GM12878 (cell line): ENCODE measurements at regions not wholly inside any gene's neighbourhood (a gene's known extent, or its start where the extent isn't known, plus 50 kb on each side); places are given as distances from the start of the nearest gene placed in this dataset.

Source experiments
- ATAC-seq: fragments of 200-7000 bp; cut with Tn5 transposase; 3 replicates; pipeline ENCODE4 v1.9.1; 2020; ENCODE audit warnings: mild to moderate bottlenecking, moderate library complexity
- BruUV-seq: library from RNA; stranded (reverse); fragments of 400-500 nt; replicated peaks from 2 replicates; lab custom pipeline; 2021; lab: Mats Ljungman, UMichigan
- CTCF ChIA-PET: fragments of 300-600 bp; sonication (Branson Sonifier 250); formaldehyde crosslinking; extraction: SDS; loops from one replicate; lab custom pipeline; 2021; ENCODE audit warnings: inconsistent platforms; lab: Yijun Ruan, JAX
- POLR2A ChIA-PET: fragments of 350-600 bp; formaldehyde crosslinking; extraction: SDS; loops from one replicate; lab custom pipeline; 2021; ENCODE audit warnings: inconsistent platforms; lab: Charles Lee
- RAD21 ChIA-PET: fragments of 300-600 bp; sonication (Branson Sonifier 250); formaldehyde crosslinking; loops from one replicate; lab custom pipeline; 2023; ENCODE audit warnings: antibody characterized with exemption; ENCODE audit not compliant: unreplicated experiment; lab: Charles Lee
- SMC1A ChIA-PET: fragments of 300-600 bp; sonication (Branson Sonifier 250); formaldehyde crosslinking; loops from one replicate; lab custom pipeline; 2023; ENCODE audit not compliant: unreplicated experiment, uncharacterized antibody; lab: Charles Lee
- DNase-seq: peaks from one replicate; pipeline ENCODE4 v3.0.0-alpha.2; 2011; ENCODE audit warnings: low read depth, low spot score
- FAIRE-seq: peaks from 3 replicates; lab custom pipeline; 2011; peaks lifted over from hg19 to GRCh38; lab: Jason Lieb, UNC
- H2AFZ ChIP-seq: 2 replicates; pipeline ENCODE4 v1.6.0; 2011; ENCODE audit warnings: low read depth, low read length, control low read depth; ENCODE audit not compliant: control insufficient read depth
- H3K27ac ChIP-seq: 2 replicates; pipeline ENCODE4 v1.5.1; 2011; ENCODE audit warnings: control low read depth; ENCODE audit not compliant: control insufficient read depth, insufficient read depth
- H3K27me3 ChIP-seq, 2 experiments: replicated peaks in 1 of 2; 2 replicates each; pipeline versions ENCODE4 v1.6.0 to v1.6.1; 2011; ENCODE audit warnings: low read length in 1 of 2; ENCODE audit not compliant: control insufficient read depth in 2 of 2, insufficient read depth in 2 of 2
- H3K36me3 ChIP-seq, 2 experiments: 2 replicates each; pipeline ENCODE4 v1.5.1; 2011; ENCODE audit warnings: low read length in 1 of 2; ENCODE audit not compliant: control insufficient read depth in 2 of 2, insufficient read depth in 2 of 2
- H3K4me1 ChIP-seq: 2 replicates; pipeline ENCODE4 v1.6.1; 2011; ENCODE audit warnings: mild to moderate bottlenecking, low read length, moderate library complexity, mixed read lengths; ENCODE audit not compliant: control insufficient read depth, insufficient read depth
- H3K4me2 ChIP-seq: 2 replicates; pipeline ENCODE4 v1.6.0; 2011; ENCODE audit warnings: control low read depth; ENCODE audit not compliant: control insufficient read depth, insufficient read depth
- H3K4me3 ChIP-seq: fragments of 200-600 bp; sonication (generic); 2 replicates; pipeline ENCODE4 v1.5.1; 2016
- H3K79me2 ChIP-seq: 2 replicates; pipeline ENCODE4 v1.6.0; 2011; ENCODE audit warnings: low read length; ENCODE audit not compliant: control insufficient read depth, insufficient read depth
- H3K9ac ChIP-seq: 2 replicates; pipeline ENCODE4 v1.8.0; 2011; ENCODE audit warnings: low read length, control low read depth, mixed read lengths; ENCODE audit not compliant: control insufficient read depth, insufficient read depth
- H3K9me3 ChIP-seq: replicated peaks from 3 replicates; pipeline ENCODE4 v1.5.1; 2011; ENCODE audit warnings: mild to moderate bottlenecking, low read length; ENCODE audit not compliant: control insufficient read depth, insufficient read depth
- H4K20me1 ChIP-seq: 2 replicates; pipeline ENCODE4 v1.6.0; 2011; ENCODE audit not compliant: control insufficient read depth, insufficient read depth
- ATF7 ChIP-seq: fragments of 450-650 bp; IDR thresholded peaks from 2 replicates; pipeline ENCODE4 v1.6.1; 2016; ENCODE audit warnings: low read depth, mild to moderate bottlenecking
- BRCA1 ChIP-seq: IDR thresholded peaks from 2 replicates; pipeline ENCODE4 v1.6.1; 2011; ENCODE audit warnings: low read depth, low read length, improper control_type of control experiment
- CBX3 ChIP-seq: fragments of 200-600 bp; sonication (generic); IDR thresholded peaks from 2 replicates; pipeline ENCODE4 v1.6.1; 2016; ENCODE audit warnings: low read depth, borderline replicate concordance
- CHD1 ChIP-seq: IDR thresholded peaks from 2 replicates; pipeline ENCODE4 v1.6.1; 2012; ENCODE audit warnings: low read depth, low read length, improper control_type of control experiment
- EED ChIP-seq: sonication (generic); IDR thresholded peaks from 2 replicates; pipeline ENCODE4 v1.6.1; 2016; ENCODE audit warnings: antibody characterized with exemption, low read depth
- EZH2 ChIP-seq: IDR thresholded peaks from 2 replicates; pipeline ENCODE4 v1.6.1; 2012; ENCODE audit warnings: low read depth, mild to moderate bottlenecking, control low read depth, inconsistent platforms, low read length, borderline replicate concordance; ENCODE audit not compliant: control insufficient read depth
- HDGF ChIP-seq: fragments of 450-650 bp; IDR thresholded peaks from 2 replicates; pipeline ENCODE4 v1.6.1; 2016; ENCODE audit warnings: antibody characterized with exemption
- HSF1 ChIP-seq: fragments of 150-350 bp; IDR thresholded peaks from 2 replicates; pipeline ENCODE4 v1.6.1; 2014; ENCODE audit warnings: mild to moderate bottlenecking, low read depth, low read length
- IRF4 ChIP-seq: IDR thresholded peaks from 2 replicates; pipeline ENCODE4 v1.6.1; 2011; ENCODE audit warnings: low read depth, low read length
- JUND ChIP-seq: IDR thresholded peaks from 2 replicates; pipeline ENCODE4 v1.6.1; 2012; ENCODE audit warnings: low read depth, mild to moderate bottlenecking, low read length, improper control_type of control experiment, moderate library complexity
- LARP7 ChIP-seq: fragments of 450-650 bp; IDR thresholded peaks from 2 replicates; pipeline ENCODE4 v1.6.1; 2017; ENCODE audit warnings: mild to moderate bottlenecking
- NR2F1 ChIP-seq: fragments of 450-650 bp; conservative IDR thresholded peaks from 2 replicates; pipeline ENCODE4 v1.6.1; 2017; ENCODE audit warnings: mild to moderate bottlenecking
- PAX5 ChIP-seq: IDR thresholded peaks from 2 replicates; pipeline ENCODE4 v1.6.1; 2011; ENCODE audit warnings: low read depth, low read length, borderline replicate concordance
- PAX8 ChIP-seq: fragments of 450-650 bp; IDR thresholded peaks from 2 replicates; pipeline ENCODE4 v1.6.1; 2017; ENCODE audit warnings: mild to moderate bottlenecking, moderate library complexity
- PBX3 ChIP-seq: IDR thresholded peaks from 2 replicates; pipeline ENCODE4 v1.6.1; 2011; ENCODE audit warnings: mild to moderate bottlenecking, low read depth, low read length, moderate library complexity; ENCODE audit not compliant: insufficient replicate concordance
- RCOR1 ChIP-seq: conservative IDR thresholded peaks from 2 replicates; pipeline ENCODE4 v1.6.1; 2012; ENCODE audit warnings: low read depth, low read length, improper control_type of control experiment
- SMAD5 ChIP-seq: IDR thresholded peaks from 2 replicates; pipeline ENCODE4 v1.6.1; 2016; ENCODE audit warnings: antibody characterized with exemption, low read depth
- SPI1 ChIP-seq: IDR thresholded peaks from 2 replicates; pipeline ENCODE4 v1.6.1; 2011; ENCODE audit warnings: low read depth, mild to moderate bottlenecking, low read length, moderate library complexity, borderline replicate concordance; ENCODE audit not compliant: insufficient read depth
- SUPT20H ChIP-seq: IDR thresholded peaks from 2 replicates; pipeline ENCODE4 v1.6.1; 2011; ENCODE audit warnings: low read depth, mild to moderate bottlenecking, low read length, moderate library complexity, borderline replicate concordance; ENCODE audit not compliant: control insufficient read depth
- TCF3 ChIP-seq: IDR thresholded peaks from 2 replicates; pipeline ENCODE4 v1.6.1; 2012; ENCODE audit warnings: low read depth, mild to moderate bottlenecking, low read length, borderline replicate concordance; ENCODE audit not compliant: insufficient read depth
- TCF7 ChIP-seq: IDR thresholded peaks from 2 replicates; pipeline ENCODE4 v1.6.1; 2014; ENCODE audit warnings: antibody characterized with exemption, borderline replicate concordance
- WRNIP1 ChIP-seq: IDR thresholded peaks from 2 replicates; pipeline ENCODE4 v1.6.1; 2011; ENCODE audit warnings: low read depth, low read length, improper control_type of control experiment, borderline replicate concordance
- ZNF622 ChIP-seq: fragments of 450-650 bp; IDR thresholded peaks from 2 replicates; pipeline ENCODE4 v1.6.1; 2017; ENCODE audit warnings: mild to moderate bottlenecking, inconsistent platforms
- WGBS: methylation state at CpG from one replicate; pipeline ENCODE4 v1.1.6; 2016; ENCODE audit warnings: low lambda C conversion rate; ENCODE audit not compliant: insufficient replicate concordance, insufficient coverage; ENCODE audit errors: missing lambda C conversion rate; 5-methylcytosine and 5-hydroxymethylcytosine counted together
- in situ Hi-C: fragments of 300-500 bp; cut with MboI; formaldehyde crosslinking; loops from 9 replicates; pipeline ENCODE4 v1.14.3; 2018; ENCODE audit warnings: mixed read lengths
- intact Hi-C: fragments of 100-400 bp; cut with micrococcal nuclease; formaldehyde crosslinking; loops from one replicate; pipeline ENCODE4 v1.14.2; 2022; ENCODE audit not compliant: unreplicated experiment

GRCh38 chr2:12270876-12271588 lies 445.7 kb upstream of the TRIB2 start:
- POLR2A ChIA-PET = interaction anchor here (1.0 kb wide), 1 partner anchor 226 kb away, joined by 3 read pairs; no protein-coding TSS in a partner anchor
- no peak for TF ChIP-seq TCF3
- no peak for TF ChIP-seq BRCA1
- TF ChIP-seq HSF1 = no peak
- no peak for TF ChIP-seq CHD1
- TF ChIP-seq PAX8 = no peak
- no peak for TF ChIP-seq JUND
- no peak for TF ChIP-seq ATF7
- no peak for TF ChIP-seq SUPT20H
- TF ChIP-seq PBX3 = no peak
- no peak for TF ChIP-seq NR2F1
- no peak for TF ChIP-seq TCF7
- TF ChIP-seq CBX3 = no peak
- TF ChIP-seq WRNIP1 = no peak
- TF ChIP-seq IRF4 = peak; percentile 83
- peak; percentile 16; the same call in 1 of the 2 replicates for TF ChIP-seq SPI1
- no peak for TF ChIP-seq HDGF
- TF ChIP-seq ZNF622 = no peak
- TF ChIP-seq LARP7 = no peak
- TF ChIP-seq SMAD5 = no peak
- TF ChIP-seq PAX5 = peak; percentile 56; the same call in 1 of the 2 replicates
- TF ChIP-seq EED = no peak
- TF ChIP-seq EZH2 = no peak
- no peak for TF ChIP-seq RCOR1

More at GRCh38 chr2:12270876-12271588, 445.7 kb upstream of the TRIB2 start:
- Histone ChIP-seq H3K27me3 (no peaks in the 10 kb centered on the region), H3K4me3 (no peak overlapping the region), H2AFZ (peak overlapping the region; percentile 37), H3K4me2 (peak overlapping the region; percentile 33), H3K9ac (no peak overlapping the region), H3K27ac (no peak overlapping the region), H3K4me1 (peaks cover 9% of the 10 kb centered on the region), H3K9me3 (no peaks in the 10 kb centered on the region), H3K79me2 (no peaks in the 10 kb centered on the region), H4K20me1 (no peaks in the 10 kb centered on the region), H3K36me3 (no peaks in the 10 kb centered on the region)
- ChIA-PET RAD21 (interaction anchor here (0.6 to 1.4 kb wide), 10 partner anchors 12 to 445 kb away, joined by 3 to 5 read pairs (median 3); partner anchors contain the start of gene TRIB2), CTCF (interaction anchor here (0.8 to 1.5 kb wide), 8 partner anchors 9 to 456 kb away, joined by 3 to 4 read pairs (median 3); no protein-coding TSS in a partner anchor), SMC1A (interaction anchor here (0.6 to 5.2 kb wide), 23 partner anchors 11 to 736 kb away, joined by 3 to 35 read pairs (median 3); no protein-coding TSS in a partner anchor)
- in situ Hi-C loops = no loop called here
- ATAC-seq (peak; percentile 90), DNase-seq (no peak), FAIRE-seq (no peak)
- intact Hi-C loops = loop anchor here (5.0 kb wide), 1 partner anchor 444 kb away; no protein-coding TSS in a partner anchor
- whole genome bisulfite sequencing = 14% methylated on average over 4 of the region's 4 CpGs
- no TSS peak for BruUV-seq
